Peyer's patch (tissue), 4 donors: ENCODE measurements at regions not wholly inside any gene's neighbourhood (a gene's known extent, or its start where the extent isn't known, plus 50 kb on each side); places are given as distances from the start of the nearest gene placed in this dataset.
A peak's percentile ranks its signal among the peaks of the same experiment; 100 is the strongest.

Experiments used
- DNase-seq, 3 donors: peaks; one replicate each; pipeline ENCODE4 v3.0.0-alpha.2; 2017 to 2019
- H3K27ac ChIP-seq, 4 donors: fragments of 200-600 bp; sonication (generic); one replicate each; pipeline ENCODE4 v1.5.1; 2016 to 2019
- H3K27me3 ChIP-seq, 2 donors: fragments of 200-600 bp; sonication (generic); one replicate each; pipeline ENCODE4 v1.5.1; 2019
- H3K36me3 ChIP-seq, 3 donors: fragments of 200-600 bp; sonication (generic); one replicate each; pipeline ENCODE4 v1.5.1; 2016 to 2019
- H3K4me1 ChIP-seq, 4 donors: fragments of 200-600 bp; sonication (generic); one replicate each; pipeline ENCODE4 v1.5.1; 2016 to 2019
- H3K4me3 ChIP-seq, 4 donors: fragments of 200-600 bp; sonication (generic); 1 replicate in 3 of 4; 2 replicates in 1 of 4; pipeline ENCODE4 v1.5.1; 2016 to 2019; ENCODE audit warnings: mild to moderate bottlenecking in 1 of 4
- H3K9me3 ChIP-seq, 4 donors: fragments of 200-600 bp; sonication (generic); one replicate each; pipeline ENCODE4 v1.5.1; 2016 to 2019; ENCODE audit warnings: mild to moderate bottlenecking in 1 of 4
- CTCF ChIP-seq, 6 experiments: fragments of 450-650 bp in 4 of 6; fragments of 200-600 bp in 2 of 6; sonication (generic) in 1 of 6; IDR thresholded peaks; one replicate each; pipeline ENCODE4 v1.5.1; 2017 to 2019; ENCODE audit warnings: antibody characterized with exemption in 6 of 6, mild to moderate bottlenecking in 3 of 6, moderate library complexity in 1 of 6
- POLR2A ChIP-seq, 2 donors: fragments of 450-650 bp; IDR thresholded peaks; one replicate each; pipeline ENCODE4 v1.5.1; 2017; ENCODE audit warnings: antibody characterized with exemption in 2 of 2, mild to moderate bottlenecking in 2 of 2, moderate library complexity in 2 of 2

- H3K27ac ChIP-seq = no peak overlapping the region
- H3K36me3 ChIP-seq = no peaks in the 10 kb centered on the region
- no peaks in the 10 kb centered on the region for H3K27me3 ChIP-seq
- TF ChIP-seq CTCF (IDR thresholded peaks at IDR 0.05) = no peak
- no peak for TF ChIP-seq POLR2A (IDR thresholded peaks at IDR 0.05)
- no peaks in the 10 kb centered on the region for H3K4me1 ChIP-seq
- no peak overlapping the region for H3K4me3 ChIP-seq
- DNase-seq = no peak
- no peaks in the 10 kb centered on the region for H3K9me3 ChIP-seq
Measured at GRCh38 chr5:142447887-142448286, 123.1 kb upstream of the SPRY4 start.

GRCh38 chr5:142446960-142447279, 122.1 kb upstream of the SPRY4 start:
- H3K27me3 ChIP-seq = no peaks in the 10 kb centered on the region
- H3K27ac ChIP-seq = no peak overlapping the region
- no peak overlapping the region for H3K4me3 ChIP-seq
- TF ChIP-seq CTCF (IDR thresholded peaks at IDR 0.05) (no peak), POLR2A (IDR thresholded peaks at IDR 0.05) (no peak)
- H3K36me3 ChIP-seq = no peaks in the 10 kb centered on the region
- DNase-seq = no peak
- no peaks in the 10 kb centered on the region for H3K9me3 ChIP-seq
- no peaks in the 10 kb centered on the region for H3K4me1 ChIP-seq

- DNase-seq = no peak
- H3K27ac ChIP-seq = peak overlapping the region in 1 of 4 donors; percentile 1
- no peaks in the 10 kb centered on the region for H3K4me1 ChIP-seq
- H3K27me3 ChIP-seq = no peaks in the 10 kb centered on the region
- no peak overlapping the region for H3K4me3 ChIP-seq
- no peaks in the 10 kb centered on the region for H3K9me3 ChIP-seq
- no peak for TF ChIP-seq POLR2A (IDR thresholded peaks at IDR 0.05)
- TF ChIP-seq CTCF (IDR thresholded peaks at IDR 0.05) = no peak
- H3K36me3 ChIP-seq = no peaks in the 10 kb centered on the region
Measured at GRCh38 chr5:142446131-142446959, 121.5 kb upstream of the SPRY4 start.

GRCh38 chr5:142445266-142445665, 120.4 kb upstream of the SPRY4 start:
- Histone ChIP-seq H3K36me3 (no peaks in the 10 kb centered on the region), H3K9me3 (no peaks in the 10 kb centered on the region), H3K27me3 (no peaks in the 10 kb centered on the region), H3K27ac (no peak overlapping the region), H3K4me3 (no peak overlapping the region), H3K4me1 (no peaks in the 10 kb centered on the region)
- no peak for DNase-seq
- TF ChIP-seq CTCF (IDR thresholded peaks at IDR 0.05) = no peak
- no peak for TF ChIP-seq POLR2A (IDR thresholded peaks at IDR 0.05)

- H3K27ac ChIP-seq = no peak overlapping the region
- no peaks in the 10 kb centered on the region for H3K4me1 ChIP-seq
- no peaks in the 10 kb centered on the region for H3K36me3 ChIP-seq
- TF ChIP-seq POLR2A (IDR thresholded peaks at IDR 0.05) (no peak), CTCF (IDR thresholded peaks at IDR 0.05) (peak in 1 of 6 experiments; percentile 28)
- no peak overlapping the region for H3K4me3 ChIP-seq
- peak in 1 of 3 donors; percentile 52 for DNase-seq
- no peaks in the 10 kb centered on the region for H3K9me3 ChIP-seq
- no peaks in the 10 kb centered on the region for H3K27me3 ChIP-seq
Measured at GRCh38 chr5:142441616-142442015, 116.8 kb upstream of the SPRY4 start.
